D721Med (cell line): ENCODE measurements at regions not wholly inside any gene's neighbourhood (a gene's known extent, or its start where the extent isn't known, plus 50 kb on each side); places are given as distances from the start of the nearest gene placed in this dataset.

ENCODE experiments used
- DNase-seq: peaks from one replicate; pipeline ENCODE4 v3.0.0; 2011; ENCODE audit warnings: low spot score; ENCODE audit not compliant: insufficient read length
- FAIRE-seq: peaks from 2 replicates; lab custom pipeline; 2011; peaks lifted over from hg19 to GRCh38; lab: Jason Lieb, UNC
- CTCF ChIP-seq: IDR thresholded peaks from 2 replicates; pipeline ENCODE4 v1.5.1; 2012; ENCODE audit warnings: mild to moderate bottlenecking, control low read depth; ENCODE audit not compliant: insufficient read depth; ENCODE audit errors: missing control alignments

- DNase-seq: no peak
- FAIRE-seq: no peak
- TF ChIP-seq CTCF: no peak
Measured at GRCh38 chr17:77686903-77687302, 271.6 kb upstream of the TNRC6C start.

- DNase-seq (no peak), FAIRE-seq (no peak)
- TF ChIP-seq CTCF: no peak
Measured at GRCh38 chr17:77687417-77687816, 271.1 kb upstream of the TNRC6C start.

GRCh38 chr17:77687921-77688320 is 270.6 kb upstream of the TNRC6C start:
- DNase-seq: no peak
- FAIRE-seq: no peak
- no peak for TF ChIP-seq CTCF

GRCh38 chr17:77688369-77688768 is 270.1 kb upstream of the TNRC6C start:
- TF ChIP-seq CTCF: no peak
- DNase-seq (no peak), FAIRE-seq (no peak)

GRCh38 chr17:77690271-77691161 is 268.0 kb upstream of the TNRC6C start:
- DNase-seq (no peak), FAIRE-seq (no peak)
- TF ChIP-seq CTCF: no peak

GRCh38 chr17:77691216-77692085 is 267.1 kb upstream of the TNRC6C start:
- DNase-seq (no peak), FAIRE-seq (no peak)
- TF ChIP-seq CTCF: no peak
